DND-41 (cell line): ENCODE measurements at regions not wholly inside any gene's neighbourhood (a gene's known extent, or its start where the extent isn't known, plus 50 kb on each side); places are given as distances from the start of the nearest gene placed in this dataset.

Experiments used
- CTCF ChIP-seq: IDR thresholded peaks from 2 replicates; pipeline ENCODE4 v1.5.1; 2012; ENCODE audit warnings: borderline replicate concordance, low read length, moderate library complexity, mild to moderate bottlenecking; ENCODE audit not compliant: poor library complexity, severe bottlenecking; ENCODE audit errors: extremely low read depth
- EZH2 ChIP-seq: IDR thresholded peaks from 3 replicates; pipeline ENCODE4 v1.6.1; 2012; ENCODE audit warnings: borderline replicate concordance, low read depth, mild to moderate bottlenecking, moderate library complexity, low read length, inconsistent platforms; ENCODE audit not compliant: severe bottlenecking

- peak; percentile 86 for TF ChIP-seq CTCF
- TF ChIP-seq EZH2 = no peak
These were observed 117.2 kb upstream of the IGLL5 start for GRCh38 chr22:22770280-22770871.
